Left lung (tissue), 4 donors: ENCODE measurements at regions not wholly inside any gene's neighbourhood (a gene's known extent, or its start where the extent isn't known, plus 50 kb on each side); places are given as distances from the start of the nearest gene placed in this dataset.

Source experiments
- ATAC-seq: fragments of 200-7000 bp; cut with Tn5 transposase; one replicate; pipeline ENCODE4 v1.9.1; 2020; ENCODE audit warnings: moderate library complexity
- DNase-seq, 4 donors: peaks; one replicate each; pipeline ENCODE4 v3.0.0-alpha.2; 2013 to 2020
- H3K27ac ChIP-seq, 2 donors: fragments of 200-600 bp; sonication (generic) in 1 of 2; one replicate each; pipeline versions ENCODE4 v1.5.0 to v1.8.0; 2020 to 2021
- H3K27me3 ChIP-seq, 2 donors: fragments of 200-600 bp; sonication (generic) in 1 of 2; one replicate each; pipeline versions ENCODE4 v1.5.0 to v1.8.0; 2020 to 2021
- H3K36me3 ChIP-seq, 2 donors: fragments of 200-600 bp; sonication (generic) in 1 of 2; one replicate each; pipeline versions ENCODE4 v1.5.0 to v1.8.0; 2020 to 2021
- H3K4me1 ChIP-seq, 2 donors: fragments of 200-600 bp; one replicate each; pipeline ENCODE4 v1.8.0; 2021
- H3K4me3 ChIP-seq, 2 donors: fragments of 200-600 bp; sonication (generic) in 1 of 2; one replicate each; pipeline versions ENCODE4 v1.5.0 to v1.8.0; 2020 to 2021; ENCODE audit warnings: mild to moderate bottlenecking in 1 of 2
- H3K9me3 ChIP-seq, 2 donors: fragments of 200-600 bp; sonication (generic) in 1 of 2; one replicate each; pipeline versions ENCODE4 v1.5.0 to v1.8.0; 2020 to 2021
- intact Hi-C, 2 donors: fragments of 100-400 bp; cut with DNase I; formaldehyde crosslinking; loops; one replicate each; pipeline versions ENCODE4 v1.11.2 to v1.14.2; 2022
- TF ChIP-seq, protein P1 (sequence below), 2 donors: fragments of 200-600 bp; sonication (generic) in 1 of 2; IDR thresholded peaks; one replicate each; pipeline versions ENCODE4 v1.5.0 to v1.8.0; 2021; ENCODE audit warnings: antibody characterized with exemption in 2 of 2
- donor health status: DM: no; HTN: yes; CAD: no.
- donor health status: DM: no; HTN: no; CAD: no.

DNA sequence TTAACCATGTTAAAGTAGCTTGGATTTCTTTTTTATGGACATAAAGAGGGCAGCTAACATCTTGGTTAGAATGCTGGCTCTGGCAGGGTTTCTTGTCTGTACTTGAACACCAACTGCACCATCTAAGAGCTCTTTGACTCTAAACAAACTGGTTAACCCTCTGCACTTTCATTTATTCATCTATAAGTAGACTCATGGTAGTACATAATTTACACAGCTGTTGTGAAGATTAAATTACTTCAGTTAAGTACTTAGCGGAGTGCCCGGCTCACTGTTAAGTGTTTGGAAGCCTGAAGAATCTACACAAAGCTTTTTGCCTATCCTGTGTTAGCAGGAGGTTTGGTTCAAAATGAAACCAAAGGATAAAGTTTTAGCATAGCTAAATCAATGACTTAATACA, 846.2 kb upstream of the API5 start:
- Histone ChIP-seq H3K27me3 (peaks cover 3 to 5% of the 10 kb centered on the region in 2 donors), H3K4me1 (no peaks in the 10 kb centered on the region), H3K36me3 (no peaks in the 10 kb centered on the region), H3K4me3 (no peak overlapping the region), H3K9me3 (no peaks in the 10 kb centered on the region), H3K27ac (no peak overlapping the region)
- ATAC-seq (peak; percentile 86), DNase-seq (peak in 1 of 4 donors; percentile 19)
- TF ChIP-seq, protein P1, sequence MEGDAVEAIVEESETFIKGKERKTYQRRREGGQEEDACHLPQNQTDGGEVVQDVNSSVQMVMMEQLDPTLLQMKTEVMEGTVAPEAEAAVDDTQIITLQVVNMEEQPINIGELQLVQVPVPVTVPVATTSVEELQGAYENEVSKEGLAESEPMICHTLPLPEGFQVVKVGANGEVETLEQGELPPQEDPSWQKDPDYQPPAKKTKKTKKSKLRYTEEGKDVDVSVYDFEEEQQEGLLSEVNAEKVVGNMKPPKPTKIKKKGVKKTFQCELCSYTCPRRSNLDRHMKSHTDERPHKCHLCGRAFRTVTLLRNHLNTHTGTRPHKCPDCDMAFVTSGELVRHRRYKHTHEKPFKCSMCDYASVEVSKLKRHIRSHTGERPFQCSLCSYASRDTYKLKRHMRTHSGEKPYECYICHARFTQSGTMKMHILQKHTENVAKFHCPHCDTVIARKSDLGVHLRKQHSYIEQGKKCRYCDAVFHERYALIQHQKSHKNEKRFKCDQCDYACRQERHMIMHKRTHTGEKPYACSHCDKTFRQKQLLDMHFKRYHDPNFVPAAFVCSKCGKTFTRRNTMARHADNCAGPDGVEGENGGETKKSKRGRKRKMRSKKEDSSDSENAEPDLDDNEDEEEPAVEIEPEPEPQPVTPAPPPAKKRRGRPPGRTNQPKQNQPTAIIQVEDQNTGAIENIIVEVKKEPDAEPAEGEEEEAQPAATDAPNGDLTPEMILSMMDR (IDR thresholded peaks at IDR 0.05), result no peak
- intact Hi-C loops, result no loop called here

DNA sequence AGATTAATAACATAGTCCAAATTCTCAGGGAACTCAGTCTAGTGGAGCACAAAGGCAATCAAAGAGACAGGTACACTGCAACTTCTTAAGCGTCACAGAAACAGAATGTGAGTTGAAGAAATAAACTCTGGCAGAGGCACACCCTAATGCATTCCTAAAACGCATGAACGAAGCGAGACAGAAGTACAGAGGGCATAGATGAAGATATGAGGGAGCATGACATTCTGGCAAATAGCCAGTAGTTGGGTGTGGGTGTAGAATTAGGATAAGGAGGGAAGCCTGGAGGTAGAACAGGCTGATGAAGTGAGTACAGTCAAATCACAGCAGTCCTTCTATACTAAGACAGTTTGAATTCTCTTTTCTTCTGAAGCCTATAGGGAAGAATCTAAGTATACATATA, 838.7 kb upstream of the API5 start:
- no peaks in the 10 kb centered on the region for H3K4me1 ChIP-seq
- no peak overlapping the region for H3K4me3 ChIP-seq
- TF ChIP-seq, protein P1 (IDR thresholded peaks at IDR 0.05), result no peak
- H3K27me3 ChIP-seq, result peaks cover 0 to 5% of the 10 kb centered on the region in 2 donors
- H3K27ac ChIP-seq, result no peak overlapping the region
- no peaks in the 10 kb centered on the region for H3K9me3 ChIP-seq
- intact Hi-C loops, result no loop called here
- H3K36me3 ChIP-seq, result no peaks in the 10 kb centered on the region
- no peak for ATAC-seq
- no peak for DNase-seq

DNA sequence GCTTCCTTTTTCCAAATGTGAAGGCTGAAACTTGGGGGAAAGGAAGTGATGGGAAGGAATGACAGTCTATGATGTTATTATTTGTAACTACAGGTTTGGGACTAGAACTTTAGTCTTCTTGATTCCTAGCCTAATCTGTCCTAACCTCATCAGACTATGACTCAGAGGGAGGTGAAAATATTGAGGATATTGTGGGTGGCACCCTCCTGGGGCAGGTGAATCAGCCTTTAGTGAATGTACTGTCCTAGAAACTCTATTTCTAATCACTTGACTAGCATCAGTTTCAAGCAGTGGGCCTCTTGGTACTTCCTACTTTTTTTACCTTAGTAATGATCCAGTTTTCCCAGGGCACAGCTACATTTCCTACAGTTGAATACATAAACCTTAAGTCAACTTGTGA, 829.0 kb upstream of the API5 start:
- intact Hi-C loops, result no loop called here
- ATAC-seq, result no peak

DNA sequence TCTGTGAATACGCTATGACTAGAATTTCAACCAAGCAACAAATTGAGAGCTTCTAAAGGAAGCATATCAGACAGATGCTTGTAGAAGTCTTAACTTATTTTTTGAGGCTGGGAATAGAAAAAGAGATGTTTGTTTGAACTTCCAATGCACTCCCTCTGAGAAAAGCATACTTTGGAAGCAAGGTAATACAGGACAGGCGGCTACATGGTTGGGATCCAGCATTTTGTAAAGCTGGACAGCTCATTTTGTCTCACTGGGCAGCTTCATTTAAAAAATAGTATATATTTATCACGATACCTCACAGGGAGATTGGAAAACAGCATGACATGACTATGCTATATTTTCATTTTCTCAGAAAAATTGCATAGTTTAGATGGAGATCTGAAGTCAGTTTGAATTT, 821.3 kb upstream of the API5 start:
- DNase-seq (no peak), ATAC-seq (no peak)
- H3K27me3 ChIP-seq, result no peaks in the 10 kb centered on the region
- no peaks in the 10 kb centered on the region for H3K36me3 ChIP-seq
- H3K4me1 ChIP-seq, result no peaks in the 10 kb centered on the region
- no peak overlapping the region for H3K27ac ChIP-seq
- intact Hi-C loops, result no loop called here
- H3K4me3 ChIP-seq, result no peak overlapping the region
- no peaks in the 10 kb centered on the region for H3K9me3 ChIP-seq
- TF ChIP-seq, protein P1 (IDR thresholded peaks at IDR 0.05), result no peak

More for the DNA sequence above, 829.0 kb upstream of the API5 start:
- no peaks in the 10 kb centered on the region for H3K27me3 ChIP-seq
- H3K27ac ChIP-seq, result no peak overlapping the region
- TF ChIP-seq, protein P1 (IDR thresholded peaks at IDR 0.05), result no peak
- no peak overlapping the region for H3K4me3 ChIP-seq
- no peaks in the 10 kb centered on the region for H3K4me1 ChIP-seq
- H3K9me3 ChIP-seq, result peaks cover 0 to 12% of the 10 kb centered on the region in 2 donors
- no peak for DNase-seq
- no peaks in the 10 kb centered on the region for H3K36me3 ChIP-seq

DNA sequence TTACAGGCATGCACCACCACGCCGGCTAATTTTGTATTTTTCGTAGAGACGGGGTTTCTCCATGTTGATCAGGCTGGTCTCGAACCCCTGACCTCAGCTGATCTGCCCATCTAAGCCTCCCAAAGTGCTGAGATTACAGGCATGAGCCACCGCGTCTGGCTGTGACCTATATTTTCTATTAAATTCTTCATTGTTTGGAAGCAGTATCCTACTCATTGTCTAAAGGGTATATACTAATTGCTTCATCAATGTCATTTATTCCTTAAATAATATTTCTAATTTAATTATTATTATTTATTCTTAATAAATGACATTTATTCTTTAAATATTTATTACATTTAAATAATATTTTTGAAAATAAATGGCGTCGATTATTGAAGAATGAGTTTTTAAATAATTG, 817.3 kb upstream of the API5 start:
- DNase-seq (no peak), ATAC-seq (no peak)
- H3K9me3 ChIP-seq, result no peaks in the 10 kb centered on the region
- H3K4me3 ChIP-seq, result no peak overlapping the region
- intact Hi-C loops, result no loop called here
- no peaks in the 10 kb centered on the region for H3K27me3 ChIP-seq
- no peaks in the 10 kb centered on the region for H3K4me1 ChIP-seq
- H3K36me3 ChIP-seq, result no peaks in the 10 kb centered on the region
- no peak overlapping the region for H3K27ac ChIP-seq
- TF ChIP-seq, protein P1 (IDR thresholded peaks at IDR 0.05), result no peak
